ENCODE measurements at regions not wholly inside any gene's neighbourhood (a gene's known extent, or its start where the extent isn't known, plus 50 kb on each side); places are given as distances from the start of the nearest gene placed in this dataset.

GRCh38 chr4:146124023-146124680 is 51.4 kb upstream of the LSM6 start:
- H3K9me3 ChIP-seq: no peaks in the 10 kb centered on the region
- H3K4me3 ChIP-seq: no peak overlapping the region
- H3K27ac ChIP-seq: no peak overlapping the region
- ChIA-PET POLR2A (no interaction called here), CTCF (no interaction called here)
- WGBS (ENCODE audit: missing lambda C conversion rate): 62% methylated on average over 6 of the region's 6 CpGs
- no peak; a peak in 1 of 6 replicates for ATAC-seq
- TF ChIP-seq CHD2 (IDR thresholded peaks at IDR 0.05; ENCODE audit: low read length, partially characterized antibody) (no peak), FOXS1 (CRISPR knock-in tag; IDR thresholded peaks at IDR 0.05) (no peak), HOXB13 (CRISPR knock-in tag; IDR thresholded peaks at IDR 0.05; ENCODE audit: low read depth) (no peak), HOXB5 (CRISPR knock-in tag; IDR thresholded peaks at IDR 0.05) (no peak), MAZ (IDR thresholded peaks at IDR 0.05; ENCODE audit: borderline replicate concordance, low read depth, low read length) (no peak), RARB (CRISPR knock-in tag; IDR thresholded peaks at IDR 0.05) (no peak), RAD21 (conservative IDR thresholded peaks at IDR 0.05 in 1 of 2, IDR thresholded peaks at IDR 0.05 in 1 of 2) (no peak), CHD4 (IDR thresholded peaks at IDR 0.05; ENCODE audit: borderline replicate concordance) (no peak), REST (IDR thresholded peaks at IDR 0.05) (no peak), SMC3 (IDR thresholded peaks at IDR 0.05) (no peak), USF2 (IDR thresholded peaks at IDR 0.05) (no peak)
- H3K4me2 ChIP-seq: no peak overlapping the region
- FAIRE-seq: no peak
- DNase-seq (ENCODE audit: low read depth in 1 of 2, low spot score in 1 of 2): no peak
- no peaks in the 10 kb centered on the region for H3K4me1 ChIP-seq

- CTCF ChIA-PET: no interaction called here
- 52% methylated on average over 1 of the region's 1 CpG for WGBS (ENCODE audit: missing lambda C conversion rate)
- no peak overlapping the region for H3K27ac ChIP-seq
- FAIRE-seq (no peak), ATAC-seq (no peak), DNase-seq (ENCODE audit: low read depth in 1 of 2, low spot score in 1 of 2) (no peak)
- H3K4me2 ChIP-seq: no peak overlapping the region
- H3K9me3 ChIP-seq: no peaks in the 10 kb centered on the region
- POLR2A ChIA-PET: no interaction called here
- no peaks in the 10 kb centered on the region for H3K4me1 ChIP-seq
- TF ChIP-seq HEYL (CRISPR knock-in tag; IDR thresholded peaks at IDR 0.05) (no peak), TP53 (CRISPR knock-in tag; IDR thresholded peaks at IDR 0.05) (no peak), KDM1A (IDR thresholded peaks at IDR 0.05; ENCODE audit: low read depth) (no peak), ZSCAN20 (CRISPR knock-in tag; IDR thresholded peaks at IDR 0.05) (no peak), MAZ (IDR thresholded peaks at IDR 0.05; ENCODE audit: borderline replicate concordance, low read depth, low read length) (no peak), POLR2A (IDR thresholded peaks at IDR 0.05; ENCODE audit: low read length) (no peak), USF2 (IDR thresholded peaks at IDR 0.05) (no peak), NPAS2 (CRISPR knock-in tag; IDR thresholded peaks at IDR 0.05; ENCODE audit: borderline replicate concordance) (no peak), CBX8 (IDR thresholded peaks at IDR 0.05) (no peak), MAFK (IDR thresholded peaks at IDR 0.05; ENCODE audit: partially characterized antibody) (no peak), ZC3H11A (IDR thresholded peaks at IDR 0.05) (no peak), SMC3 (IDR thresholded peaks at IDR 0.05) (no peak)
- no peak overlapping the region for H3K4me3 ChIP-seq
Measured at GRCh38 chr4:146123231-146123630, 52.3 kb upstream of the LSM6 start.

All from A549 (cell line).